ENCODE measurements at regions not wholly inside any gene's neighbourhood (a gene's known extent, or its start where the extent isn't known, plus 50 kb on each side); places are given as distances from the start of the nearest gene placed in this dataset.

GRCh38 chr9:84163052-84163650, 177.4 kb downstream of the SLC28A3 start:
- Mint-ChIP-seq H3K36me3 (ENCODE audit: insufficient read depth) (no peaks in the 10 kb centered on the region), H3K4me1 (peaks cover 5% of the 10 kb centered on the region), H3K4me3 (no peak overlapping the region), H3K27ac (ENCODE audit: low read depth) (no peak overlapping the region), H3K9me3 (no peaks in the 10 kb centered on the region), H3K27me3 (peaks cover 44% of the 10 kb centered on the region)
- DNase-seq (ENCODE audit: low spot score in 2 of 2) = no peak
- no peak for ATAC-seq (replicated peaks; ENCODE audit: extremely low read depth, poor library complexity, severe bottlenecking)

- Mint-ChIP-seq H3K4me1 (peaks cover 5% of the 10 kb centered on the region), H3K27ac (ENCODE audit: low read depth) (no peak overlapping the region), H3K27me3 (peaks cover 25% of the 10 kb centered on the region), H3K9me3 (no peaks in the 10 kb centered on the region), H3K36me3 (ENCODE audit: insufficient read depth) (no peaks in the 10 kb centered on the region), H3K4me3 (no peak overlapping the region)
- DNase-seq (ENCODE audit: low spot score in 2 of 2) = no peak
- ATAC-seq (replicated peaks; ENCODE audit: extremely low read depth, poor library complexity, severe bottlenecking) = no peak
These were observed 173.7 kb downstream of the SLC28A3 start for GRCh38 chr9:84166891-84167290.

GRCh38 chr9:84169240-84169639, 171.3 kb downstream of the SLC28A3 start:
- Mint-ChIP-seq H3K27ac (ENCODE audit: low read depth) (no peak overlapping the region), H3K4me1 (peaks cover 10% of the 10 kb centered on the region), H3K27me3 (peaks cover 31% of the 10 kb centered on the region), H3K9me3 (no peaks in the 10 kb centered on the region), H3K36me3 (ENCODE audit: insufficient read depth) (no peaks in the 10 kb centered on the region), H3K4me3 (no peak overlapping the region)
- no peak for DNase-seq (ENCODE audit: low spot score in 2 of 2)
- ATAC-seq (replicated peaks; ENCODE audit: extremely low read depth, poor library complexity, severe bottlenecking) = no peak

GRCh38 chr9:84170521-84171141, 169.9 kb downstream of the SLC28A3 start:
- peaks cover 10% of the 10 kb centered on the region for H3K4me1 Mint-ChIP-seq
- no peak overlapping the region for H3K4me3 Mint-ChIP-seq
- ATAC-seq (replicated peaks; ENCODE audit: extremely low read depth, poor library complexity, severe bottlenecking) = no peak
- H3K27ac Mint-ChIP-seq (ENCODE audit: low read depth) = no peak overlapping the region
- peaks cover 22% of the 10 kb centered on the region for H3K27me3 Mint-ChIP-seq
- DNase-seq (ENCODE audit: low spot score in 2 of 2) = no peak
- no peaks in the 10 kb centered on the region for H3K9me3 Mint-ChIP-seq
- no peaks in the 10 kb centered on the region for H3K36me3 Mint-ChIP-seq (ENCODE audit: insufficient read depth)

- Mint-ChIP-seq H3K27me3 (peaks cover 12% of the 10 kb centered on the region), H3K9me3 (no peaks in the 10 kb centered on the region), H3K36me3 (ENCODE audit: insufficient read depth) (no peaks in the 10 kb centered on the region), H3K4me3 (no peak overlapping the region), H3K4me1 (peaks cover 5% of the 10 kb centered on the region), H3K27ac (ENCODE audit: low read depth) (no peak overlapping the region)
- no peak for DNase-seq (ENCODE audit: low spot score in 2 of 2)
- no peak for ATAC-seq (replicated peaks; ENCODE audit: extremely low read depth, poor library complexity, severe bottlenecking)
These were observed 166.6 kb downstream of the SLC28A3 start for GRCh38 chr9:84173961-84174360.

GRCh38 chr9:84174486-84174885, 166.1 kb downstream of the SLC28A3 start:
- Mint-ChIP-seq H3K36me3 (ENCODE audit: insufficient read depth) (no peaks in the 10 kb centered on the region), H3K9me3 (no peaks in the 10 kb centered on the region), H3K4me1 (peaks cover 5% of the 10 kb centered on the region), H3K27me3 (peaks cover 12% of the 10 kb centered on the region), H3K27ac (ENCODE audit: low read depth) (no peak overlapping the region), H3K4me3 (no peak overlapping the region)
- no peak for ATAC-seq (replicated peaks; ENCODE audit: extremely low read depth, poor library complexity, severe bottlenecking)
- DNase-seq (ENCODE audit: low spot score in 2 of 2) = no peak

- no peak overlapping the region for H3K27ac Mint-ChIP-seq (ENCODE audit: low read depth)
- no peak for ATAC-seq (replicated peaks; ENCODE audit: extremely low read depth, poor library complexity, severe bottlenecking)
- H3K4me1 Mint-ChIP-seq = peaks cover 5% of the 10 kb centered on the region
- no peak overlapping the region for H3K4me3 Mint-ChIP-seq
- peaks cover 12% of the 10 kb centered on the region for H3K27me3 Mint-ChIP-seq
- H3K9me3 Mint-ChIP-seq = no peaks in the 10 kb centered on the region
- no peaks in the 10 kb centered on the region for H3K36me3 Mint-ChIP-seq (ENCODE audit: insufficient read depth)
- DNase-seq (ENCODE audit: low spot score in 2 of 2) = no peak
These were observed 163.2 kb downstream of the SLC28A3 start for GRCh38 chr9:84177407-84177806.

- Mint-ChIP-seq H3K4me1 (no peaks in the 10 kb centered on the region), H3K27ac (ENCODE audit: low read depth) (no peak overlapping the region), H3K9me3 (no peaks in the 10 kb centered on the region), H3K36me3 (ENCODE audit: insufficient read depth) (no peaks in the 10 kb centered on the region), H3K4me3 (no peak overlapping the region), H3K27me3 (no peaks in the 10 kb centered on the region)
- DNase-seq (ENCODE audit: low spot score in 2 of 2) (no peak), ATAC-seq (replicated peaks; ENCODE audit: extremely low read depth, poor library complexity, severe bottlenecking) (no peak)
These were observed 161.0 kb downstream of the SLC28A3 start for GRCh38 chr9:84179531-84179930.

- H3K27me3 Mint-ChIP-seq = peaks cover 34% of the 10 kb centered on the region
- H3K4me1 Mint-ChIP-seq = no peaks in the 10 kb centered on the region
- no peaks in the 10 kb centered on the region for H3K36me3 Mint-ChIP-seq (ENCODE audit: insufficient read depth)
- DNase-seq (ENCODE audit: low spot score in 2 of 2) (no peak), ATAC-seq (replicated peaks; ENCODE audit: extremely low read depth, poor library complexity, severe bottlenecking) (no peak)
- no peaks in the 10 kb centered on the region for H3K9me3 Mint-ChIP-seq
- H3K4me3 Mint-ChIP-seq = no peak overlapping the region
- no peak overlapping the region for H3K27ac Mint-ChIP-seq (ENCODE audit: low read depth)
These were observed 153.5 kb downstream of the SLC28A3 start for GRCh38 chr9:84187090-84187489.

GRCh38 chr9:84189904-84190303, 150.7 kb downstream of the SLC28A3 start:
- Mint-ChIP-seq H3K27me3 (peaks cover 50% of the 10 kb centered on the region), H3K27ac (ENCODE audit: low read depth) (no peak overlapping the region), H3K4me3 (no peak overlapping the region), H3K36me3 (ENCODE audit: insufficient read depth) (peaks cover 2% of the 10 kb centered on the region), H3K4me1 (no peaks in the 10 kb centered on the region), H3K9me3 (no peaks in the 10 kb centered on the region)
- ATAC-seq (replicated peaks; ENCODE audit: extremely low read depth, poor library complexity, severe bottlenecking) = no peak
- DNase-seq (ENCODE audit: low spot score in 2 of 2) = no peak

GRCh38 chr9:84190411-84190810, 150.1 kb downstream of the SLC28A3 start:
- ATAC-seq (replicated peaks; ENCODE audit: extremely low read depth, poor library complexity, severe bottlenecking) = no peak
- Mint-ChIP-seq H3K9me3 (no peaks in the 10 kb centered on the region), H3K27ac (ENCODE audit: low read depth) (no peak overlapping the region), H3K27me3 (peaks cover 50% of the 10 kb centered on the region), H3K4me1 (no peaks in the 10 kb centered on the region), H3K4me3 (no peak overlapping the region), H3K36me3 (ENCODE audit: insufficient read depth) (peaks cover 2% of the 10 kb centered on the region)
- no peak for DNase-seq (ENCODE audit: low spot score in 2 of 2)

- peaks cover 16% of the 10 kb centered on the region for H3K27me3 Mint-ChIP-seq
These were observed 133.7 kb downstream of the SLC28A3 start for GRCh38 chr9:84206801-84207370.

GRCh38 chr9:84207491-84207951, 133.0 kb downstream of the SLC28A3 start:
- Mint-ChIP-seq H3K9me3 (no peaks in the 10 kb centered on the region), H3K36me3 (ENCODE audit: insufficient read depth) (no peaks in the 10 kb centered on the region), H3K4me3 (no peak overlapping the region), H3K27me3 (peaks cover 9% of the 10 kb centered on the region), H3K27ac (ENCODE audit: low read depth) (no peak overlapping the region), H3K4me1 (no peaks in the 10 kb centered on the region)
- DNase-seq (ENCODE audit: low spot score in 2 of 2) (no peak), ATAC-seq (replicated peaks; ENCODE audit: extremely low read depth, poor library complexity, severe bottlenecking) (no peak)

More at GRCh38 chr9:84206801-84207370, 133.7 kb downstream of the SLC28A3 start:
- Mint-ChIP-seq H3K4me1 (no peaks in the 10 kb centered on the region), H3K27ac (ENCODE audit: low read depth) (no peak overlapping the region), H3K9me3 (no peaks in the 10 kb centered on the region), H3K4me3 (no peak overlapping the region), H3K36me3 (ENCODE audit: insufficient read depth) (no peaks in the 10 kb centered on the region)
- DNase-seq (ENCODE audit: low spot score in 2 of 2) = no peak
- no peak for ATAC-seq (replicated peaks; ENCODE audit: extremely low read depth, poor library complexity, severe bottlenecking)
